GM21515 (cell line): ENCODE measurements at regions not wholly inside any gene's neighbourhood (a gene's known extent, or its start where the extent isn't known, plus 50 kb on each side); places are given as distances from the start of the nearest gene placed in this dataset.
"Not testable (repeated sequence)": the region's sequence is repeated elsewhere in the genome, so short reads cannot be mapped to it uniquely, and the experiment has no call there.

ENCODE experiments used
- ATAC-seq: cut with Tn5 transposase; IDR thresholded peaks from one replicate; pipeline ENCODE4 v1.9.1; 2021; ENCODE audit not compliant: unreplicated experiment

GRCh38 chr20:12566596-12566995, 442.2 kb upstream of the SPTLC3 start:
- no peak for ATAC-seq

DNA sequence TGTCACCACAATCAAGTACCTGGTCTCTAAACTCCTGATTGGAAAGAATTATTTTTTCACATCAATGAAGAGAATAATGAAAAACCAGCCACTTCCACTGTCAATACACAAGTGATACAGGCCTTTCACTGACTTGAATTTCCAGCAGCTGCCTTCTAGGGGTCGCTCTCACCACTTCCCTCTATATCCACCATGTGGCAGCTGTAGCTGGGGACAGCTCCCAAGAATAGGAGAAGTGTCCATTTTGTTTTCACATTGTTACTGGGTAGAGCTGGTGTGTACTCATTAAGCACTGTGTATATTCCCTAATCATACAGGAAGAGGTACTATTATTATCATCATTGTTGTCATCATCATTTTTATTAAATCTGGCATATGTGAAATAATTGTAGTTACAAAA, 438.4 kb upstream of the SPTLC3 start:
- ATAC-seq: no peak

GRCh38 chr20:12573442-12573841, 435.3 kb upstream of the SPTLC3 start:
- no peak for ATAC-seq

DNA sequence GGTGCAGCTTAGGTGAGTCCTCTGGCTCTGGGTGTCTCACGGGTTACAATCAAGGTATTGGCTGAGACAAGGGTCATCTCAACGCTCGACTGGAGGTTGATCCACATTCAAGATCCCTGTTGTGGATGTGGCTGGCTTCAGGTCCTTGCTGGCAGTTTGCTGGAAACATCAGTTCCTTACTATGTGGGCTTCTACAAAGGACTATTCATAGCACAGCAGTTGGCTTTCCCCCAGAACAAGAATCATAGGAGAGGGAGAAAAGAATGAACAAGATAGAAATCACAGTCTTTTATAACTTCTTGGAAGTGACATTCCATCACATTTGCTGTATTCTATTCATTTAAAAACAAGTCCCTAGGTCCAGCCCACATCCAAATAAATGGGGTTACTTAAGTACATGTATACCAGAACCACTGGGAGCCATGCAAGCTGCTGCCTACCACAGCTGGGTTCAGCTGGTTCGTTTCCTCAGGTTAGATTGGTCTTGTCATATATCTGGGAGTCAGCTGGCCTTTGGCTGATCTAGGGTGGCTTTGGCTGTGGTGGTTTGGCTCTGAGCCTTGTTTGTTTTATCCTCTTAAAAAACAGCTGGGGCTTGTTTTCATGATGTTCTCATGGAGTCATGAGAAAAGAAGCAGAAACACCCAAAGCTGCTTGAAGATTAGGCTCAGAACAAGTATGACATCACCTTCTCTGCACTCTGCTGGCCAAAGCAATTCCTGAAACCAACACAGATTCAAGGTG, 433.2 kb upstream of the SPTLC3 start:
- no peak for ATAC-seq

DNA sequence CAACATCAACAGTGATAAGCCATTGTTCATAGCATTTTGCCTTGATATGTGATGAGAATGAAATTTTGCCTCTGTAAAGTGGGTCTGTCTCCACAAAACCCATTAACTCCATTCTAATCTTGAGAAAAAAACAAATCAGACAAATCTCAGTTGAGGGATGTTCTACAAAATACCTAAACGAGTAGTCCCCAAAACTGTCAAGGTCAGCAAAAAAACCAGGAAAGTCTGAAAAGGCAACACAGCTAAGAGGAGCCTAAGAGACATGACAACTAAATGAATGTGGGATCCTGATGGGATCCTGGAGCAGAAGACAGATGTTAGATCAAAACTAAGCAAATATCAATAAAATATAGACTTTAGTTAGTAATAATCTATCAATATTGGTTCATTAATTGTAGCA, 431.6 kb upstream of the SPTLC3 start:
- no peak for ATAC-seq

DNA sequence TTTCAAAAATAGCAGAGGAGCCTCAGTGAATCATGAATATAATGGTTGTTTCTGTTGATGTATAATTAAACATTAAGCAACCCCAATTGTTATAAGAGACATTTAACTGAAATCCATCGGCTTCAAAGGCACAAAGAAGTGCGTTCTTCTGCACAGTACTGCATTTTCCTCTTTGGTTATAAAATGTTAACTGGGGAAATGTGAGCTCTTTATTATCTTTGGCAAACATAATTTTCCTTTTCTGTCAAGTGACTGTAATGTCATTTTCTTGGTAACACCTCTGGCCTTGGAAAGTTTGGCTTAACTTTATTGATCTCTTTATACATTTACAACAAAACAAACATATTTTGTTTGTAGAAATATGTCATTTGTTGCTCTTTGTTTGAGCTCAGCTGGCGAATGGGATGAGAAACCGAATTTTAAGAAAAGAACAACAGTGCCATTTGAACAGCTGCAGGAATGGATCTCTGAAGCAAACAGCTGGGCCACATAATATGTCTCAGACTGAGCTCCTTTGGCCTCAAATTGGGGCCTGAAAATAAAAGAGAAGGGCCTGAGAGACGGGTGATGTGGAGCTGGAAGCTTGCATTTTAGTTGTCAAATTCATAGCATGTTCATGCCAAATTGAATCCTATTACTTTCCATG, 427.0 kb upstream of the SPTLC3 start:
- no peak for ATAC-seq

DNA sequence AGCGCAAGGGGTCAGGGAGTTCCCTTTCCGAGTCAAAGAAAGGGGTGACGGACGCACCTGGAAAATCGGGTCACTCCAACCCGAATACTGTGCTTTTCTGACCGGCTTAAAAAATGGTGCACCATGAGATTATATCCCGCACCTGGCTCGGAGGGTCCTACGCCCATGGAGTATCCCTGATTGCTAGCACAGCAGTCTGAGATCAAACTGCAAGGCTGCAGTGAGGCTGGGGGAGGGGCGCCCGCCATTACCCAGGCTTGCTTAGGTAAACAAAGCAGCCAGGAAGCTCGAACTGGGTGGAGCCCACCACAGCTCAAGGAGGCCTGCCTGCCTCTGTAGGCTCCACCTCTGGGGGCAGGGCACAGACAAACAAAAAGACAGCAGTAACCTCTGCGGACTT, 426.1 kb upstream of the SPTLC3 start:
- ATAC-seq: not testable (repeated sequence)

GRCh38 chr20:12591949-12592470, 416.8 kb upstream of the SPTLC3 start:
- no peak for ATAC-seq

GRCh38 chr20:12592756-12593155, 416.0 kb upstream of the SPTLC3 start:
- ATAC-seq: no peak

- ATAC-seq: no peak
Measured at GRCh38 chr20:12593342-12593873, 415.4 kb upstream of the SPTLC3 start.

DNA sequence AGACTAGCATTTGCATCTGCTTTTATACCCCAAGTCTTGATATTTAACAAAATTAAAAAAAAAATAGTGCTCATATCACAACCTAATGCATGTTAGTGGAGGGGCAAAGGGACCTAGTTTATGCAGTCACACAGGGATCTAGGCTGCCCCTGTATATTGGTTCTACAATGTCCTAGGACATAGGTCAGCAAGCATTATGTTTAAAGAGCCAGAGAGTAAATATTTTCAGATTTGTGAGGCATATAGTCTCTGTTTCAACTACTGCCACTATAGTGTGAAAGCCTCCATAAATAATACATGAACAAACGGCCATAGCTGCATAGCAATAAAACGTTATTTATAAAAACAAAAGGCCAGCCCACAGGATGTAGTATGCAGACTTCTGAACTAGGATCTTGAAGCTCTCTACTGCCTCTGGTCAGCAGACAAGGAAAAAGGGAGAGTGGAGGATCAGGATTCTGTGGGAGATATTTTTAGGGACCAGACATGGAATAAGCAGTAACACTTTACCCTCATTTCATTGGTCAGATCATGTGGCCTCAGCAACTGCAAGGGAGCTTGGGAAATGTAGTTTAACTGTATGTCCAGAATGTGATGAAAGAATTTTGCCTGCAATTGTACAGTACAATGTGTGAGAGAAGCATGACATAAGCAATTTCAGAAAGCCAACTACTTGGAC, 414.2 kb upstream of the SPTLC3 start:
- ATAC-seq: no peak

GRCh38 chr20:12595841-12596240, 412.9 kb upstream of the SPTLC3 start:
- ATAC-seq: no peak

DNA sequence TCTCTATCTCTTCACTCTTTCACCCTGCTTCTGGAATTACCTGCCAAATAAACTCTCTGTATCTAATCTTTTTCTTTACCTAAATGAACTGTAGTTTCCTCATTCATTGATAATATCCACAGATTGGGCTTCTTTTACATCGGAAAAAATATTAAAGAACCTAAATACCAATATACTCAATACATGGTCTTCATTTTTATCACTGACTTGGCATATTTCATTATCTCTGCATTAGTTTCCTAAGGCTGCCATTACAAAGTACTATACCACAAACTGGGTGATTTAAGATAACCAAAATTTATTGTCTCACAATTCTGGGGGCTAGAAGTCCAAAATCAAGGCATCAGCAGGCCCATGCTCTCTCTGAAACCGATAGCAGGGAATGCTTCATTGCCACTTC, 411.9 kb upstream of the SPTLC3 start:
- ATAC-seq: no peak

DNA sequence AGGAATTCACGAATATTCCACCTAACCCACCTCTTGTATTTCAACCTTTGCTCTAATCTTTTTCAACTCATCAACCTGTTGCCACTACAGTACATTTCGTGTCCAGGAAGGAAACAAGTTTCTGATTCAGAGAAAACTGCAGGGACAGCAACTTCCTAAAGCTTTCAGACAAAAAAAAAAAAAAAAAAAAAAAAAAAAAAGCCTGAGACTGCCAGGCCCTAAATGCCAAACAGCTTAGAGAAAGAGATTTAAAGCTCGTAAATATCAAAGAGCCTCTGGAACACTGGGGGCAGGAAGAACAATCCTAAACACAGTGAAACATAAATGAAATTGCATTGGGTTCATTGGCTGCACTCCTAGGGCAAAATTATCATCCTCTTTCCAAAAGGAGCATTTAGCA, 411.2 kb upstream of the SPTLC3 start:
- ATAC-seq: no peak

DNA sequence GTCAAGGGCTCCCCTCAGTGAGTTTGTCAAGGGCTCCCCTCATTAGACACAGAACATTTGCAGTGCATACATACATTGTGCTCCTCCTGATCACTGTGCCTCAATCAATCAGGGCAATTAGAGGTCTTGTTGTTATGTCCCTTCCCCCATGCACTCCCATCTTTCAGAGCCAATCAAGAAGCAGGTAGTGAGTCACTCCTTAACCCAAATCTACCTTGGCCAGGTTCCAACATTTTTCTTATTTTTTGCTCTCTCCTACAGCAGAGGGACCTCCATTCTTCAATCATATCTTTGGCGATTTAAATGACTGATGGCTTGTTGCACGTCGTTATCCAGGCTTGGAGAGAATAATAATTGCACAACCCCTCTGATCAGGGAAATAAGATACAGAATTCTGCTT, 409.9 kb upstream of the SPTLC3 start:
- ATAC-seq: no peak

DNA sequence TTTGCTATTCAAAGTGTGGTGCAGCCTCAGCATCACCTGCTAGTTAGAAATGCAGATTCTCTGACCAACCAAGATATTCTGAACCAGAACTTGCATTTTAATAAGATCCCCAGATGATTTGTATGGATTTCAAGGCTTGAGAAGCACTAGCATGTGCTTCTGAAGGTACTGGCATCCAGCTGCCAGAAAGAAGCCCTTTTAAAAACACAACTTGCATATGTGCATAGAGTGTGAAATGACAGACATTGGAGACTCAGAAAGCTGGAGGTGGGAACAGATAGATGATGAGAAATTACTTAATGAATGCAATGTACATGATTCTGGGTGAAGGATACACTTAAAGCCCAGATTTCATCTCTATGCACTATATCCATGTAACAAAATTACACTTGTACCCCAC, 409.3 kb upstream of the SPTLC3 start:
- ATAC-seq: no peak

DNA sequence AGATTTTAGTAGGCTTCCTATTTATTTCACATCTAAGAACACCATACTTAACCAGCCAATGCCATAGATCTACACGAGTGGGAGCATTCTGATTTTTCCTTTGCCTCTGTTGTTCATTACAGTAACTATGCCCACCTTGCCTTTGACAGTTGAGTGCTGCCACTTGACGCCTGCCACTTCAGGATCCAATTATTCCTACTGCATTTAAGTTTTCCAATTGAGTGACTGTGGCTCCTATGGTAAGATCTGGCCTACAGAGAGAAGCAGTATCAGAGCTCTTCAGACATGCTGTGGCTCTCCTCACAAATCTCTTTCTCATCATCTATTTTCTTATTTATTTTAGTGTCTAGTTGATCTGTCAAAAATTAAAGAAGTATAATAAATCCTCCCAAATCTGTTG, 403.0 kb upstream of the SPTLC3 start:
- ATAC-seq: no peak

- ATAC-seq: no peak
Measured at GRCh38 chr20:12610871-12611270, 397.9 kb upstream of the SPTLC3 start.

DNA sequence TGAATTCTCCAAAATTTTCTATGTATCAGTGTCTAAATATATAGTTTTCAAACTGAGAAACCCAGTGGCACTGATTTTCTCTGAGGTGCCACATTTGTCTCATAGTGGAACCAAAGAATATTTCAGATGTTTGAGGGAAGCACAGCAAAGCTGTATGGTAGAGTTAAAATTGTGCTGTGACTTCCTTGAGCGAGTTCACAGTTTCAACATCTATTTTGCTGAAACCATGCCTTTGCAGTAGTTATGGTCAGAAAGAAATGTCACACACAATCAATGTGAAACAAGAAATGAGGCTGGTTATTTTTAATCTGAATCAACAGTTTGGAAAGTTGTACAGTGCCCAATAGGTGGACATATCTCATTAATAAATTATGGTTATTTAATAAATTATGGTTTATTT, 394.0 kb upstream of the SPTLC3 start:
- ATAC-seq: no peak

DNA sequence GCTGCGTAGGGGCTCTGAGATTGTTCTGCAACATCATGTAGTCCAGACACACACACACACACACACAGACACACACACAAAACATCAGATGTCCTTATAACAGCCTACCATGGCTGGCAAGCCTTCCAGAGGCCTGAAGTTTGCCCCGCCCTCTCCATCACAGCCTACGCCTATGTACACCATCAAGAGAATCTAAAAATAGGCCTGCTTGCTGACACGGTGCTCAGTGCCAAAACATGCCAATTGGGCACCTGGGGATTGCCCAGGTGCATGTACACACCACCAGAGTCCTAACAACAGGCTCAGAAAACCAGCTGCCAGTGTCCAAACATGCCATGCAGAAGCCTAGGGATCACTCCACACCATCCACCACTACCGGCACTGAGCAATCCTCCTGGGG, 391.7 kb upstream of the SPTLC3 start:
- no peak for ATAC-seq

- no peak for ATAC-seq
Measured at GRCh38 chr20:12623870-12624269, 384.9 kb upstream of the SPTLC3 start.

GRCh38 chr20:12627485-12627884, 381.3 kb upstream of the SPTLC3 start:
- ATAC-seq: no peak
